Adrenal gland (tissue), 5 donors: ENCODE measurements at regions not wholly inside any gene's neighbourhood (a gene's known extent, or its start where the extent isn't known, plus 50 kb on each side); places are given as distances from the start of the nearest gene placed in this dataset.

Experiments
- POLR2A ChIP-seq, 2 donors: fragments of 450-650 bp; IDR thresholded peaks; one replicate each; pipeline ENCODE4 v1.6.1; 2017; ENCODE audit warnings: antibody characterized with exemption in 2 of 2, mild to moderate bottlenecking in 2 of 2, moderate library complexity in 1 of 2
- TF ChIP-seq, protein P1 (sequence below), 6 experiments: fragments of 450-650 bp in 4 of 6; fragments of 200-600 bp in 2 of 6; sonication (generic) in 1 of 6; IDR thresholded peaks; 1 replicate in 5 of 6; 2 replicates in 1 of 6; pipeline versions ENCODE4 v1.5.1 to v1.8.0; 2016 to 2021; ENCODE audit warnings: antibody characterized with exemption in 6 of 6, mild to moderate bottlenecking in 2 of 6, moderate library complexity in 1 of 6
- donor health status: DM: no; HTN: no; CAD: no.

DNA sequence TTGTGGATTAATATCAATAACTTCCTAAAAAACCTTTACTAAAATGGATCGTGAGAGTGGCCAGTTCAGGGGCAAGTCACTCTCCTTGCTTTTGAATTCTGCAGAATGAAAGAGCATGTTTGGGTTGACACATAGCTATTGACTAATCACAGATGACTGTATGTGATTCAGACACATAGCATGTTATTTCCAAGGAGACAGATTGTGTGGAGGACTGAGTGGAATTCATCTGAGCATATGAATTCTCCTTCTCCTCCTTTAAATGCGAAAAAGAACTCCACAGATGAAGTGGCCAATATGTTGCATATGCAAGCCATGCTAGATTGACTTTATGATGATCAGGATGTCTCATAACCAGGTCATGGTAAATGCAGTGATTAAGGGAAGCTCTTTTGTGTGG, 249.4 kb upstream of the FAM98A start:
- TF ChIP-seq POLR2A (IDR thresholded peaks at IDR 0.05), result no peak
- TF ChIP-seq, protein P1, sequence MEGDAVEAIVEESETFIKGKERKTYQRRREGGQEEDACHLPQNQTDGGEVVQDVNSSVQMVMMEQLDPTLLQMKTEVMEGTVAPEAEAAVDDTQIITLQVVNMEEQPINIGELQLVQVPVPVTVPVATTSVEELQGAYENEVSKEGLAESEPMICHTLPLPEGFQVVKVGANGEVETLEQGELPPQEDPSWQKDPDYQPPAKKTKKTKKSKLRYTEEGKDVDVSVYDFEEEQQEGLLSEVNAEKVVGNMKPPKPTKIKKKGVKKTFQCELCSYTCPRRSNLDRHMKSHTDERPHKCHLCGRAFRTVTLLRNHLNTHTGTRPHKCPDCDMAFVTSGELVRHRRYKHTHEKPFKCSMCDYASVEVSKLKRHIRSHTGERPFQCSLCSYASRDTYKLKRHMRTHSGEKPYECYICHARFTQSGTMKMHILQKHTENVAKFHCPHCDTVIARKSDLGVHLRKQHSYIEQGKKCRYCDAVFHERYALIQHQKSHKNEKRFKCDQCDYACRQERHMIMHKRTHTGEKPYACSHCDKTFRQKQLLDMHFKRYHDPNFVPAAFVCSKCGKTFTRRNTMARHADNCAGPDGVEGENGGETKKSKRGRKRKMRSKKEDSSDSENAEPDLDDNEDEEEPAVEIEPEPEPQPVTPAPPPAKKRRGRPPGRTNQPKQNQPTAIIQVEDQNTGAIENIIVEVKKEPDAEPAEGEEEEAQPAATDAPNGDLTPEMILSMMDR (IDR thresholded peaks at IDR 0.05), result no peak
